MM.1S (cell line): ENCODE measurements at regions not wholly inside any gene's neighbourhood (a gene's known extent, or its start where the extent isn't known, plus 50 kb on each side); places are given as distances from the start of the nearest gene placed in this dataset.

Source experiments
- DNase-seq: peaks from one replicate; pipeline ENCODE4 v3.0.0-alpha.2; 2015
- H2AFZ ChIP-seq: fragments of 300-600 bp; sonication (generic); 2 replicates; pipeline ENCODE4 v1.6.0; 2016; ENCODE audit warnings: antibody characterized with exemption, low read length
- H3F3A ChIP-seq: fragments of 300-600 bp; sonication (generic); 2 replicates; pipeline ENCODE4 v1.6.1; 2016; ENCODE audit warnings: mild to moderate bottlenecking, antibody characterized with exemption, low read length, moderate library complexity, mixed read lengths; ENCODE audit not compliant: insufficient read depth
- H3K27ac ChIP-seq: fragments of 300-600 bp; sonication (generic); 2 replicates; pipeline ENCODE4 v1.5.1; 2016; ENCODE audit warnings: mild to moderate bottlenecking, low read length
- H3K27me3 ChIP-seq: fragments of 300-600 bp; sonication (generic); replicated peaks from 2 replicates; pipeline ENCODE4 v1.6.0; 2016; ENCODE audit warnings: low read length; ENCODE audit not compliant: insufficient read depth
- H3K36me3 ChIP-seq: fragments of 300-600 bp; sonication (generic); replicated peaks from 2 replicates; pipeline ENCODE4 v1.6.1; 2016; ENCODE audit warnings: mild to moderate bottlenecking, low read length, mixed read lengths; ENCODE audit not compliant: insufficient read depth
- H3K4me1 ChIP-seq: fragments of 300-600 bp; sonication (generic); 2 replicates; pipeline ENCODE4 v1.6.1; 2016; ENCODE audit warnings: low read length, mixed read lengths
- H3K4me2 ChIP-seq: fragments of 300-600 bp; sonication (generic); 2 replicates; pipeline ENCODE4 v1.6.0; 2016; ENCODE audit warnings: low read depth, low read length
- H3K4me3 ChIP-seq: fragments of 300-600 bp; sonication (generic); 2 replicates; pipeline ENCODE4 v1.5.1; 2016; ENCODE audit warnings: low read length, mixed read lengths
- H3K79me2 ChIP-seq: fragments of 300-600 bp; sonication (generic); 2 replicates; pipeline ENCODE4 v1.6.1; 2016; ENCODE audit warnings: mixed run types, low read length, mixed read lengths
- H3K9ac ChIP-seq: fragments of 300-600 bp; sonication (generic); 2 replicates; pipeline ENCODE4 v1.6.1; 2016; ENCODE audit warnings: low read length, mixed read lengths
- H3K9me2 ChIP-seq: fragments of 300-600 bp; sonication (generic); replicated peaks from 2 replicates; pipeline ENCODE4 v1.6.1; 2016; ENCODE audit warnings: mild to moderate bottlenecking, low read length, mixed read lengths; ENCODE audit not compliant: insufficient read depth
- H3K9me3 ChIP-seq: fragments of 300-600 bp; sonication (generic); replicated peaks from 2 replicates; pipeline ENCODE4 v1.6.1; 2016; ENCODE audit warnings: mild to moderate bottlenecking, low read length, mixed read lengths; ENCODE audit not compliant: insufficient read depth
- H4K20me1 ChIP-seq: fragments of 300-600 bp; sonication (generic); 2 replicates; pipeline ENCODE4 v1.6.1; 2016; ENCODE audit warnings: mild to moderate bottlenecking, low read length, moderate library complexity, mixed read lengths; ENCODE audit not compliant: insufficient read depth
- CTCF ChIP-seq: fragments of 300-600 bp; sonication (generic); IDR thresholded peaks from 2 replicates; pipeline ENCODE4 v1.5.1; 2016; ENCODE audit warnings: antibody characterized with exemption, low read length, mixed read lengths
- EZH2 ChIP-seq: fragments of 300-600 bp; sonication (generic); optimal IDR thresholded peaks from 2 replicates; pipeline ENCODE3; 2017; ENCODE audit warnings: low read depth, mild to moderate bottlenecking, antibody characterized with exemption, low read length, mixed read lengths
- EZH2phosphoT487 ChIP-seq: fragments of 300-600 bp; sonication (generic); IDR thresholded peaks from 2 replicates; pipeline ENCODE4 v1.6.1; 2018; ENCODE audit warnings: antibody characterized with exemption, low read length

GRCh38 chr9:135401218-135401617, 78.4 kb upstream of the PPP1R26 start:
- Histone ChIP-seq H3K79me2 (no peaks in the 10 kb centered on the region), H3K36me3 (no peaks in the 10 kb centered on the region), H3K9ac (no peak overlapping the region), H3K27ac (no peak overlapping the region), H3K4me1 (no peaks in the 10 kb centered on the region), H4K20me1 (no peaks in the 10 kb centered on the region), H3K4me3 (no peak overlapping the region), H3K4me2 (no peak overlapping the region), H3K9me3 (no peaks in the 10 kb centered on the region), H3K27me3 (peaks cover 63% of the 10 kb centered on the region), H3F3A (no peaks in the 10 kb centered on the region), H3K9me2 (no peaks in the 10 kb centered on the region), H2AFZ (no peak overlapping the region)
- TF ChIP-seq EZH2 = no peak
- no peak for TF ChIP-seq EZH2phosphoT487
- TF ChIP-seq CTCF = no peak
- DNase-seq = no peak

GRCh38 chr9:135402048-135402738, 77.4 kb upstream of the PPP1R26 start:
- no peak overlapping the region for H3K4me2 ChIP-seq

GRCh38 chr9:135402739-135403695, 76.6 kb upstream of the PPP1R26 start:
- no peak for DNase-seq
- Histone ChIP-seq H3K4me3 (no peak overlapping the region), H3K27me3 (peaks cover 81% of the 10 kb centered on the region), H3K36me3 (no peaks in the 10 kb centered on the region), H3K4me2 (no peak overlapping the region), H3K9ac (no peak overlapping the region), H4K20me1 (no peaks in the 10 kb centered on the region), H2AFZ (no peak overlapping the region), H3K27ac (no peak overlapping the region), H3F3A (no peaks in the 10 kb centered on the region), H3K79me2 (no peaks in the 10 kb centered on the region), H3K9me3 (no peaks in the 10 kb centered on the region), H3K9me2 (no peaks in the 10 kb centered on the region), H3K4me1 (no peaks in the 10 kb centered on the region)
- TF ChIP-seq EZH2phosphoT487 = no peak

More at GRCh38 chr9:135402048-135402738, 77.4 kb upstream of the PPP1R26 start:
- Histone ChIP-seq H4K20me1 (no peaks in the 10 kb centered on the region), H3K79me2 (no peaks in the 10 kb centered on the region), H3K9me2 (no peaks in the 10 kb centered on the region), H3K9ac (no peak overlapping the region), H3K27me3 (peaks cover 72% of the 10 kb centered on the region), H2AFZ (no peak overlapping the region), H3K9me3 (no peaks in the 10 kb centered on the region), H3K4me3 (no peak overlapping the region), H3K4me1 (no peaks in the 10 kb centered on the region), H3F3A (no peaks in the 10 kb centered on the region), H3K27ac (no peak overlapping the region), H3K36me3 (no peaks in the 10 kb centered on the region)
- TF ChIP-seq EZH2phosphoT487 = no peak
- TF ChIP-seq EZH2 = no peak
- no peak for TF ChIP-seq CTCF
- DNase-seq = no peak
